HG03439 (cell line): ENCODE measurements at regions not wholly inside any gene's neighbourhood (a gene's known extent, or its start where the extent isn't known, plus 50 kb on each side); places are given as distances from the start of the nearest gene placed in this dataset.

ENCODE experiments used
- ATAC-seq: cut with Tn5 transposase; IDR thresholded peaks from one replicate; pipeline ENCODE4 v1.9.1; 2021; ENCODE audit warnings: mild to moderate bottlenecking, moderate library complexity; ENCODE audit not compliant: unreplicated experiment

DNA sequence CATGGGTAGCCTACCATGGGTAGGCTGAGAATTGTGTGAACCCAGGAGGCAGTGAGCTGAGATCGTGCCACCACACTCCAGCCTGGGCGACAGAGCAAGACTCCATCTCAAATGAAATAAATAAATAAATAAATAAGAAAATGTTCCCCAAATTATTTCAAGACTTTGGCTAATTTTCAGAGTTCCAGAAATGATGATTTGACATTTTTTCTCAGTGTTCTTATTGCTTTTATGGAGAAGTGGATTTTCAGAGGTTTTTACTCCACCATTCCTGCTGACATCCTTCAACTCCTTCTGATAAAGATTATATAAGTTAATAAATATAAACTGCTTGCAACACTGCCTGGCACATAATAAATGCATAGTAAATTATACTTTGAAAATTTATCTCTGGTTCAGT is 80.4 kb upstream of the PRKCQ start:
- ATAC-seq = no peak

DNA sequence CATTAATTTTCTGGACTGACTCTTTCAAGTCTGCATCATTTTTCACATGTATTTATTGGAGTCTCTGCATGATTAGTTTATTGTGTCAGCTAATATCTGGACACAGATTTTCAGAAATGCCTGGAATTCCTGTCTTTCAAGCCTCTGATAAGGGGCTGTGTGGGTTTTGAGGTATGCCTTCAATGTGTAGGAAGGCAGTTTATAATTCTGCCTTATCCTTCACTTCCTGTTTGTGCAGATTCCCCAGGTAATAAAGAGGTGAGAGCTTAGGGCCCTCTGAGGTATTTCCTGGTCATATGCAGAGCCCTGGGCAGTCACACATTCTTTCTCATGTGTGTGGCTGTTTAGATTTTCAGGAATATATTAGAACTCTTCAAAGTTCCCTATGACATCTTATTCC is 79.4 kb upstream of the PRKCQ start:
- ATAC-seq = no peak

DNA sequence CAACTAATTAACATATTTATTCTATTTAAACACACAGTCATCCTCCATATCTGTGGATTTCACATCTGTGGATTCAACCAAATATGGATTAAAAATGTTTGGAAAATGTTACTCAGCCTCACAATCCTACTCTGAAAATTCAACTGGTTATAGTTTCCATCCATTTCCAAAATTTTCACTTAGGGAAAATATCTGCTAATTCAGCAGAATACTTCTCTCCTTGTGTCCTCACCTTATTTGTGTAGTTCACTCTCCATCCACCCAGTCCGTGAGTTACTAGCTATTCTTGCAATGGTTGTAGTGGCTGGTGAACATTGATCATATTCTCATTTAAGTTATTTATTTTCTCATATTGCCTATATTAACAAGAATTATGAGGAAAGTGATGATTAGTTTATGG is 77.6 kb upstream of the PRKCQ start:
- ATAC-seq = no peak

DNA sequence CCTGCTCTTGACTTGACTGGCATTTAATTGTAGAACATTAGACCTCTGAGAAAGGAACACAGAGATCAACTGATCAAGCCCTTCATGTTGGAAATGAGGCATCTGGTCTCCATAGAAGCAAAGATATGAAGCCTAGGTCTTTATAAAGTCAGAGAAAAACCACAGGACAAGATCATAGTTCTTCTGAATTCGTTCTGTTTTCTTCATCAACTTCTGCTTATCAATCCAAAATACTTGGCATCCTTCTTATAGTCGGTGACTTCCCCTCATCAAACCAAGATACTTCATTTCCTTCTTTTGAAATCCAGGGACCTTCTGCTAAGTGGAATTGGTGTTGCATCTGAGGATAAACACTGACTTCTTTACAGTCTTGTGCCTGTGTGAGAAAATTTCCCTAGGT is 77.1 kb upstream of the PRKCQ start:
- ATAC-seq = no peak

DNA sequence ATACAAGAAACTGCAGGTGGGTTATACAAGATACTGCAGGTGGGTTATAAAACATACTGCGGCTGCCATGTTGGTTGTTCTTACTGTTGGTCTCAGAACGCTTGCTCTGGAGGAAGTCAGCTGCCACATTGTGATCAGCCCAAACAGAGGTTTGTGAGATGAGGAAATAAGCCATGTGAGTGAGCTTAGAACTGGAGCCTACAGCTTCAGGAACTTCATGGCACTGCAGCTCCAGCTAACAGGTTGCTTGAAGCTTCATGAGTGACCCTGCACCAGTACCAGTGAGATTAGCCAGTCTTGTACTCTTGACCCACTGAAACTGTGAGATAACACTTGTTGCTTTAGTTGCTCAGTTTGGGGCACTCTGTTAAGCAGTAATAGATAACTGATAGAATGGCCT is 74.5 kb upstream of the PRKCQ start:
- ATAC-seq = no peak

DNA sequence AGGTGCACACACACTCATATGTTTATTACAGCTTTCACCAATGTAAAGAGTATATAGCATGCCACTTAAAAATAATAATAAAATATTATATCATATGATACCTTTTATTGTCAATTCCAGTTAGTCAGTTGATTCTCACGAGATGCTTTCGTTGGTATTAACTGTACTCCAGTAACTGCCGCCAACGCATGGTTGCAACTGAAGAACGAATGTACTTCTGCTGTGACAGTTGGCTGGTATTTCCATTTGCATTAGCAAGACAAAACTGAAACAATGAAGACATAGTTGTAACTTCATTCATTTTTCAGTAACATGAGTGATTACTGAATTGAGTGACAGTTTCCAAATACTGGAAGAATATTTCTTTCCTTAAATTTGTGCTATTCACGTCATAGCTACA is 70.5 kb upstream of the PRKCQ start:
- ATAC-seq = no peak

DNA sequence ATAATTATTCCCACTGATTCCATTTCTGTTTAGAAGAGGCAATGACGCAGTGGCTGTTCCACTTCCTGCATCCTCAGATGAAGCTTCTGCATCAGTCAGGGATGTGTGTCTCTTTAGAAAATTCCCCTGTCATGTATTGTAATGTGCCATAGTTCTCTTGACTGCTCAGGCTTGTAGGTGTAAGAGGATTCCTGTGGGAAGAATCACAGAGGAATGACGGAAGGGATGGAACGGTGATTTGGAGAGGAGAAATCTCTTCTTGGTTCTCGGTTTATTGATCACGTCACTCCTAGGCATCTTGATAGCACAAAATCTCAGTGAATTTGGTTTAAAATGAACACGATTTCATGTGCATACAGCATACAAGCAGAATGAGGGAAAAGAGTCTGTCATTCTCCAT is 69.8 kb upstream of the PRKCQ start:
- no peak for ATAC-seq

DNA sequence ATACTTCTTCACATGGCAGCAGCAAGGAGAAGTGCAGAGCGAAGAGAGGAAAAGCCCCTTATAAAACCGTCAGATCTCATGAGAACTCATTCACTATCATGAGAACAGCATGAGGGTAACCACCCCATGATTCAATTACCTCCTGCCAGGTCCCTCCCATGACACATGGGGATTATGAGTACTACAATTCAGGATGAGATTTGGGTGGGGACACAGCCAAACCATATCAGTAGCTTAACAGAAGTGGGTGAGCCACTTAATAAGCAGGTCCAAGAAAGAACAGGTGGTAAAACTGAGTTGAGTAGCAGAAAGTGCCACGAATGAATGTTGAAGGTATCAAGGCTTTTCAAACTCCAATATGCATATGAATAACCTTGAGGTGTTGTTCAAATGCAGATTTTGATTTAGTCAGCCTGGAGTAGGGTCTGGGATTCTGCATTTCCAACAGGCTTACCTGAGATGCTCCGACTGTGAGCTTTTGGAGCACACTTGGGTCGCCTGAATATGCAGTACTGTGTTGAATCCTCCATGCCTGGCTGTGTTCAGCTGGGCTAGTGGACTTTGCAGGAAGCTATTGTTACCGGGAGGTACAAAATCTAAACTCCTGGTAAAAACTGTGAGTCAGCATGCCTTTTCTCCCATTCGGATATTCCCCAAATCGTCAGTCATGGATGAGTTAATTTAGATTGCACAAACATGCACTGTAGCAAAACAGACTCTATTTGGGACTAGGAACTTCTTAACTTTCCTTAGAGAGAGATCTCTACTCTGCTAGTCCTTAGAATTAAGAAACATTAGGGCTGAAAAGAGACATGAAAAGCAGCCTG is 69.0 kb upstream of the PRKCQ start:
- ATAC-seq = no peak

DNA sequence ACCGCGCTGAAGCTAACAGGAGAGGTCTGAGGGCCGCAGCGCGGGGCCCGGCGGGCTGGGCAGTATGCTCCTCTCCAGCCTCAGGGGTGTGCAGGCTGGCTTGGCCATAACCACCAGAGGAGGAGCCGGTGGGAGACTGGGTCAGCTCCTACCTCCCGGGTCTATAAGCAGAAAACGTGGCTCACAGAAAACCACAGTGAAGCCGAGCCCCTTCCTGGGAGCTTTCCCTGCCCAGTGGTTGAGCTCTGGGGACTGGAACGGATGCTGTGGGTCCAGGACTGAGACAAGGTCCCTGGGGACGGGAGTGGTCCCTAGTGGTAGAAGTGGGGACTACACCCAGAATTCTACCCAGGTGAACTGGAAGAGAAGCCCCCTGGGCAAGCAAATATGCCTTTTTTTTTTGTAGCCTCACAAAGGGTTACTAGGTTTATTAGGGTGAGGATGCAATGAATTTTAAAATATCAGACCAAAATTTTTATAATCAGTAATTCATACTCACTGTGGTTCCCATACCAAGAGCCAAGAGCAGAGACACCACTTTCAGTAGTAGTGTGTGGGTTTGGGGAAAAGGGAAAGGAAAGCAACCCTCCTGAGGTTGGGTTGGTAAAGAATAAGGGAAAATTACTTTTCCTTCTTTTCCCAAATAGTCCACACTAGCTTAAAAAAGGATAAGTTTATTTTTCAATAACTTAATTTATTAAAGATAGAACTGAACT is 67.9 kb upstream of the PRKCQ start:
- no peak for ATAC-seq

DNA sequence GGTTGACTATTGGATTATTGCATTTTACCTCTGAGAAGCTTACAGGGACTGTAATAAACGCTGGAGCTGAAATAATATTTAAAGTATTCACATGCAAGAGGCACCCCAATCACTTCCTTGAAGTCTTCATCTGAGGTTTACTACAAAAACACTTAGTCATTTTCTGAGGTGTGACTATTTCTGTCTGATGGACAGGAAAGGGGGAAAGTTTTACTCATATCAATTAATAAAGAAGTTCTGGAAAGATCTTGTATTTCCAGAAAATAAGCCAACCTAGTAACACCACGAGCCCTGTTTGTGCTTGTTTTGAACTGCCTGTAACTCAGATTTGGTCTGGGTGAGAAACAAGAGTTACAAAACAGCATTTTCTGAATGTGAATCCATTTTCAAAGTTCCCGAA is 63.9 kb upstream of the PRKCQ start:
- ATAC-seq = no peak

GRCh38 chr10:6642876-6643275 is 62.8 kb upstream of the PRKCQ start:
- no peak for ATAC-seq

DNA sequence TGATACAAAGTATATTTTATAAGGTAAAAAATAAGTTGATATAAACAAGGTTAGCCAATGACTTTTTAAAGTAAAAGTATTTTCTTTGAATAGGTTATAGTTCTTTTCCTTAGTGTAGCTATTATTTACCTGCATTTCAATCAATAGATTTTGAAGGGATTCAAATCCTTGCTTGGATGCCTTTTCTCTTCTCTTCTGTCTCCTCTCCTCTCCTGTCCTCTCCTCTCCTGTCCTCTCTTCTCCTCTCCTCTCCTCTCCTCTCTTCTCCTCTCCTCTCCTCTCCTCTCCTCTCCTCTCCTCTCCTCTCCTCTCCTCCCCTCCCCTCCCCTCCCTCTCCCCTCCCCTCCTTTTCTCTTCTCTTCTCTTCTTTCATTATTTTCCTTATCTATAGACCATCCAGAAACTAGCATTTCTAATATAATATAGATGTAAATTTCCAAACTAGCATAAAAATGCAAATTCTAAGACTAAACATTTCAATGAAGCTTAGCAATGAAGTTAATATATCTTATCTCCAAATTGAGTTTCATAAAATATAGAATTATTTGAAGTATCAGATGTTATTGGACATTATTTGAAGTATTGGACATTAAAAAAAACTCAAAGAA is 60.5 kb upstream of the PRKCQ start:
- ATAC-seq = no peak

- ATAC-seq = no peak
Measured at GRCh38 chr10:6637053-6637452, 57.0 kb upstream of the PRKCQ start.

DNA sequence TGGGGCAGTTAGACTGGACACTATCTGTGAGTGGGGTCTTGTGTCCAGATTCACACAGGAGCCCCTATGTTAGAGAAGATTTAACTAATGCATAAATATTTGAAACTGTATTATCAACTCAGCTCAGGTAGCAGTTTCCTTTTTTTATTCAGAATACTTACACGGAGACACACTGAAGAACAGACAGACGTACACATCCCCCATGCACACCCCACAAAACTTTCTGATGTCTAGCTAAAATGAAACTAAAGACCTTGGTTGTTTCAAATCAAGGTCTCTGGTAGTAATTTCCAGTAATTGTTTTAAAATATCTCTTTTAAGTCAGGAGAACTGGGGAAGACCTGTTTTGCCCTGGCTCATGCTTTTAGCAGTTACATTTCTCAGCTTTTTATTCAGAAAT is 55.7 kb upstream of the PRKCQ start:
- ATAC-seq = no peak
